NOMO-1 (cell line): ENCODE measurements at regions not wholly inside any gene's neighbourhood (a gene's known extent, or its start where the extent isn't known, plus 50 kb on each side); places are given as distances from the start of the nearest gene placed in this dataset.
"Not testable (repeated sequence)": the region's sequence is repeated elsewhere in the genome, so short reads cannot be mapped to it uniquely, and the experiment has no call there.

Source experiments
- DNase-seq, 2 experiments: peaks; one replicate each; lab custom pipeline; 2025; ENCODE audit not compliant: unreplicated experiment in 2 of 2; lab: John Stamatoyannopoulos, UW

DNA sequence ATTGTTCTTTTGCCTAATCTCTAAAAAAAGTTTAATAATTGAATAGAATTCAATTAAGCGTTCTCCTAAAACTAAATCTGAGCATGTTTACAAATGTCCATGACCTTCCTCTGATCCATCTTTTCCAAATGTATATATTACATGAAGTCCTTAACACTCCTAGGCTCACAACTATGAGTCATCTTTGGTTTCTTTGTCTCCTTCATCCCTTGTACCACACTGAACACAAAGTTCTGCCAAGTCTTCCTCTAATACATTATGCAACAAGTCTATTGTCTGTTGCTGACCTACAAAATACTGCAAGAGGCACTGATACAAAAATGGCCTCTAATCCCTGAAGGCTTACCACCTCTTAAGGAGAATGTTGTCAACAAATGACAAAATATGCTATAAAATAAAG is 550.2 kb downstream of the PYDC2 start:
- no peak for DNase-seq

DNA sequence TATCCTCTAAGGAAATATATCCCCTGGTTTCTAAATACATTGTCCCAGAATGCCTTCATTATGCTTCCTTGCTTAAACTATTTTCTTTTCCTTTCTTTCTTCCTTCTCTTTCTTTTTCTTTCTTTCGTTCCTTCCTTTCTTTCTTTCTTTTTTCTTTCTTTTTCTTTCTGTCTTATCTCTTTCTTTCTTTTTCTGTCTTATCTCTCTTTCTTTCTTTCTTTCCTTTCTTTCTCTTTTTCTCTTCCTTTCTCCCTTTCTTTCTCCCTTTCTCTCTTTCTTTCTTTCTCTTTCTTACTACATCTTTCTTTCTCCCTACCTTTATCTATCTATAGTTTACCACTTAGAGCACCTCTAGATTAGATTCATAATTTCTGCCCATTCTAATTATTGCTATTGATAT is 552.1 kb downstream of the PYDC2 start:
- no peak for DNase-seq

DNA sequence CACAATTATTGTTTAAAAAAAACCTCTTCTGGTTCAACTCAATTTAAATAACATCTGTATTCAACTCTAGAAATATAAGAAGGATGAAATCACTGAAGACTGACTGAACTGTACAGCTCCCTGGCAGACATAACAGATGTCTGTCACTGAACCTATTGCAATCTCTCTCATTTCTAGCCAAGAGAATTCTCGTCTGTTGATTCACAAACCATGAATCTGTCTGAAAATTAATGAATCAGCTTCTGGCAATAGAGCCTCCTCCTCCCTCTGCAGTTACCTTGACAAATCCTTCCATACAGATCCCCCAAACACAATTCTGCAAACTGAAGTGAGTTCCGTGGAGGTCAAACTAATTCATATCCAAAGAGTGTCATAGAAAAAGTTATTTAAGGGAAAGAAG is 561.4 kb downstream of the PYDC2 start:
- no peak for DNase-seq

DNA sequence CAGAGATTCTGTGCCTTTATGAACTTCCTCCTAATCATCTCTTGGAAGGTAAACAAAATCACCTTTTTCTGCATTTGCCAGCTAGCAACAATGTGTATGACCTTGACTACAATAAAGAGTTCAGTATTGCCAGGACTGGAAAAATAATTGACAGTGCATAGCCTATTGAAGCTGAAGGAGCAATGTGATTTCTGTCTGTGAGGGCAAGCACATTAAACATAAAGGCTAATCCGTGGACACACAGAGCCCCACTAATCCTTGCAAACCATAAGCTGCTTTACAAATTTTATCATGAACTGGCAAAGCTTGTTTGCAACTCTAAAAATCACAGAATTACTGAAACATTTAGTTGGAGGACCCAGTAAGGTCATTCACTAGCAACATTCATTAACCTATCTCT is 563.8 kb downstream of the PYDC2 start:
- DNase-seq, result no peak

DNA sequence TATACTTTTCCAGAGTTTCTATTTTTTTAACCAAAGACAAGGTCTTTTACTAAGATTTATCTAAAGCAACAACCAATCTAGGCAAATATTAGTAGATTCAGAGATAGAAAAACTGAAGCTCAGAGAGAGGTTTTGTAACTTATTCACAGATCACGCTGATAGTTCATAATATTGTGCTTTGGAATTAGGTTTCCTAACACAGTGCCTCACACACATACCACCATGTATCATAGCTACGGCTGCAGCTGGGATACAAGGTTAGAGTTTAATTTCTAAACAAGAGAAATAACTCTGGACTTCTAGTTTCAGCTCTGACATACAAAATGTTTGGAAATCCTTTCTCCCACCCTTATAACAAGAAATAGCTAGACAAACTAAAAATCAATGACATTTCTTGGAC is 565.7 kb downstream of the PYDC2 start:
- DNase-seq, result no peak

DNA sequence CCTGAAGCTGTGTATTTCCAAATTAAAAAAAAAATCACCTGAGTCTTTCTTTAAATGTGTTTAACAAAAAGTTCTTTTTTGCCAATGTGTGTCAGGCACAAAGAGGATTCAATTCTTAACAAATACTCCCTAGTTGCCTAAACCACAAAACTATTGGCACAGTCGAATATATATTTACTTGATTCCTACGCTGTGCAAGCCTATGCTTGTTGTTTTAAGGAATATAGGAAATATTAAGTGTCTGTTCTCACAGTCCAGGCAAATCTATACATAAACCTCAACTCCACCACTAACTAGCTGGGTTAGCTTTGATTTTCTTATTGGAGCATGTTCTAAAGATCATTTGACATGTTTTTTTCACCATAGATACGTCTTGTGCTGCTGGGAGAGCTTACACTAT is 571.0 kb downstream of the PYDC2 start:
- DNase-seq, result no peak

DNA sequence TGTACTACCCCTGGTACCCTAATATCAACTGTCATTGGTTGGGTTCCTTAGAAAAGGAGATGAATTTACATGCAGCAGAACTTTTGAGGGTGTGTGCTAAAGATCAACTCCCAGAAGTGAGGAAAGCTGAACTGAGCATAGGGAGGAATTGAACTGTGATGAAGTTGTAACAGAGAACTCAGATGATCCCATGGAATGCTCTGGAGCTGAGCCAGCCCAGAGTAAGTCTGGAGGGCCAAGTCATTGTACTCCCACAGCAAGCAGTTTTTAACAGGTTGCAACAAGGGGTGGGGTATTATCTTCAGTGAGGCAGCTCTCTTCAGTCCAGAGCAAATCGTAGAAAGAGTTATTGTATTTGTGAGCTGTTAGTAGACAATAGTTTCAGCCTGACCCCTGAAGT is 572.3 kb downstream of the PYDC2 start:
- DNase-seq, result no peak

DNA sequence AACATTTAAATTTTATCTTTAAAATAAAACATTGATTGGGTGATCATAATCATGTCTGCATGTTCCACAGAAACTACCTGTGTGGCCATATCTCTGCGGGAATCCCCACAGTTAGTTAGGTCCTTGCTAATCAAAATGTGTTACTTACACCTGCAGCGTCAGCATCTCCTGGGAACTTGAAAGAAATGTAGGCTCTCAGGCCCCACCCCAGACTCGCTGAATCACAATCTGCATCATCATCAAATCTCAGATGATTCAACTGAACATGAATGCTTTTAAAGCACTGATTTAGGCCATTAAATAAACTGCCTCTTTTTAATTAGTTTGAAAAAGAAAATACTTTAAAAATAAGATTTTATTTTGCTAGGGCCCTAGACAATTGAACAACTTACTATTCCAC is 577.8 kb downstream of the PYDC2 start:
- no peak for DNase-seq

DNA sequence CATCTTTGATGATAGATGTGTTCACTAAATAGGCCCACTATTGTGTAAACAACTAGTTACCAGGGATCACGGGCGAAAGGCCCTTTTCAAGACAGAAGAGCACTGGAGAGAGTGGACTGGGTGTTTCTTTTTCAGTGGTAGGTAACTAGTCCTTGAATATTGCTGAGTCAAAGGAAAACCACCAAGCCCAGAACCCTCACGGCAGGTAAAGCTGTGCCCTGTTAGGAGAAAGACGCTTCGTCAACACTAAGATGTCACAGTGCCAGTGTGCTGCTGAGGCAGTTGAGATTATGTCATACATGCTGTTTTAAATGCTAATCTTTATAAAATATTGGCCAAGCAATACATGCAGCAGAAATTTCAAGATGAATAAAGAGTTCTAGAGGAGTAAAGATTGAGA is 578.6 kb downstream of the PYDC2 start:
- no peak for DNase-seq

DNA sequence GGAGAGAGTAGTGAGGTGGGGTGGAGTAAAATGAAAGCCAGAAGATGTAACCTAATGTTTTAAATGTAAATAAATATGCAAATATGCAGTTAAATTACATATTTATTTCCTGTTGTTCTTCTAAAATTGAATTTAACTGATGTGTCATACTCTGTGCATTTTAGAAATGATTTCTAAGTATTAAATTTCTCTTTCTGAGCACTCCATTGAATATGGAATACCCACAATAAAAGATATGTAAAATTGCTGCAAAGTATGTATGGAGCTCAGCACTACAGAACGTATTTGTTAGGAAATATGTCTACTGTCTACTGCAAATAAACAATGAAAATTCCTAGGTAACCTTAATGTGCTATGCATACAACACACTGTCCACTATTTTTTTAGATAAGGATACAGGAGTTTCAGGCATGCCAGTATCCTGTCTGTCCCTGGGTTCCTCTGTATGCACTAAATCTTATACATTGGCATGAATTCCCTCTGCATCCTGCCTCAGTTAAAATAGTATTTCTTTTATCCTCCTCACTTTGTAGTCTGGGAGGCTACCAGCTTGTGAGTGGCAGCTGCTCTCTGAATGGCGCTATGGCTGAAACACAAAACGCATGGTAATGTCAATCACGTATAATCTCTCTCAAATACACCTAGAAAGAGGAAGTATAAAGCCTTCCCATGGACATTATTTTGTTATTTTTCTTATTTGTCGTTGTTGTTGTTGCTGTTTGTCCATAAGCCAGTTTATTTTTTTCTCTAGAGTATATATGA is 579.5 kb downstream of the PYDC2 start:
- DNase-seq, result no peak

DNA sequence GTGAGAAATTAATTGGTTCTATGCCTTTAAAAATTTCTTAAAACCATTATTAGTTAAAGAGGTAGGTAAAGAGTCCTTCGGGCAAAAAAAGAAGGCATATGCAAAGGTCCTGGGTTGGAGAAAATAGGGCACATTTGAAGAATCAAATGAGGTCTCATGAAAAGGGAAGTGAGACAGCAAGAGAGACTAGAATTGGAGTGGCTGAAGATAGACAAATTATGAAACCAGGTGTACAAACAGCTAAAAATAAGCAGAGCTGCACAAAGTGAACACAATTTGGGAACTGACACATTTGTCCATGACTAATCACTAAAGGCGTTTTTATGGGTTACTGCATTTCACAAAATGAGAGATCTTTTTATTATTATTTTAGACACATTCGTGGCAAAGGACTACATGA is 581.2 kb downstream of the PYDC2 start:
- peak in 1 of 2 experiments; percentile 31 for DNase-seq

DNA sequence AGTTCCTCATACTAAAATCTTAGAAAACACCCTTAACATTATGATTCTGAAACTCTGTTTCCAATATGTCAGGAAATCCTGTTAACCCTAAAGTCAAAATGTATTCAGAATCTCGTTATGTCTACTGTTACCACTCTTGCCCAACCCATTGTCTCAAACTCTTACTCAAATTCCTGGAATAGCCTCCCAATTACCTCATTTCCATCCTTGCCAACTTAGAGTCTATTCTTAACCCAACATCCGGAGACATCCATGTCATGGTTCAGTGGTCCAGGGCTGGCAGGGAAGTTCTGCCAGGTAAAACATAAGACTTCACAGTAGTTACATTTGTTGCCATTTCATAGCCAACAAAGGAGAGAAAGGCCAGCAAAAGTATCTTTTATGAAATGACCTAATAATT is 593.9 kb downstream of the PYDC2 start:
- DNase-seq, result no peak

DNA sequence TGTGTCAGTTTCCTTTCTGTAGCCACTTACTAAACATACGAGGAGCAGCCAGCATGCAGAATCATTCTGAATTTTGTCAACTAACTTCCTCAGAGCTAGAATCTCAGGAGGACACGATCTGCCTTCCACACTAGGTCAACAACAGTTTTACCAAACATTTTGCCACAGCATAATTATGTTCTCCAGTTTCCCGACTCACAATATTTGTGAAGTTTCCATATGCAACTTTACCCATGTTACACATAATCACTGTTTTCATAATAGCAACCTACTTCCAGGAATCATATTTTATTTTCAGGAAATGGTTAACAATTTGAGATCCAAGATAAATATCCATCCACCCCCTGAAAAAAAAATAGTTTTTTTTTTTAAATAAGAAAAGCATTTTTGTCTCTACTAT is 595.0 kb downstream of the PYDC2 start:
- DNase-seq, result no peak

DNA sequence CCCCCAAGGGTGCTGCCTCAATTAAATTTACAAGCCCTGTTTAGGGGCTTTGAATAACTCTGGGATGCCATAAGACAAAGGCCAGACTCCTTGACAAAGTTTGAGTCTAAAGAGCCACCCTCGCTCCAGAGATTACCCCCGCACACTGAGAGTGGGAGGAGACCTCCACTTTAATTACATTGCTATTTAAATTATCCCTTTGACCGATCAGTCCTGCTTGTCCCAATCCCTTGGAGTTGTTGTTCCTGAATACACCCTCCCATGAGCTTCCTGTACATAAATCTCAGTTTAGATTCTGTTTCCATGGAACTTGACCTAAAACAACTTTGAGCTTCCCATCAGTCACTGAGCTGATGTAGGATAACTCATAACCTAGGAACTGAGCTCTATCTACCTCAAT is 596.3 kb downstream of the PYDC2 start:
- DNase-seq, result no peak

DNA sequence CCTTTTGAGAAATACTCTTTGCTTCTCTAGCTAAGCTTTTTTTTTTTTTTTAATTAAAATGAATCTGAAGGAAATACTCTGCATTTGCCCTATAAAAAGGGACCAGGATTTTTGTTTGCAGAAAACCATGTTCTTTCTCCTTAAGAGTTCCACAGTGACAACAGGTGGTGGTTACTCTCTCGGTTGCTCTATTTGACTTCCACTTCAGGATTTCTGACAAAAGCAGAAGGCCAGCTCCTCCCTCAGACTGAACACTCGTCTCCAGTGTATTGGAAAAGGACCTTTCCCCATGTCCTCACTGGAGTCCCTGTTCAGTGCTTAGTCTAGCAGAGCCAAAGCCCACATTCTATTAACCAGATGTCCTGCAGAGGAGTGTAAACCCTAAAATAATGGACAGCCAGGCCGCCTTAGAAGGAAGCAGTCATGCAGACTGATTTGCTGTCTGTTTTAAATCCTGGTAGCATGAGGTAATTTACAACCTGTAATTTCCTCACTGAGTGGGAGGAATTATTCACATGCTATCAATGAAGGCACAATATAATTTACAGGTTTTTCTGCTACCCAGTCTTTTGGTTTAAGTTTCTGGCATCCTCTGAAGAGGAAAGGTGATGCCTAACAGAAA is 599.3 kb downstream of the PYDC2 start:
- no peak for DNase-seq

DNA sequence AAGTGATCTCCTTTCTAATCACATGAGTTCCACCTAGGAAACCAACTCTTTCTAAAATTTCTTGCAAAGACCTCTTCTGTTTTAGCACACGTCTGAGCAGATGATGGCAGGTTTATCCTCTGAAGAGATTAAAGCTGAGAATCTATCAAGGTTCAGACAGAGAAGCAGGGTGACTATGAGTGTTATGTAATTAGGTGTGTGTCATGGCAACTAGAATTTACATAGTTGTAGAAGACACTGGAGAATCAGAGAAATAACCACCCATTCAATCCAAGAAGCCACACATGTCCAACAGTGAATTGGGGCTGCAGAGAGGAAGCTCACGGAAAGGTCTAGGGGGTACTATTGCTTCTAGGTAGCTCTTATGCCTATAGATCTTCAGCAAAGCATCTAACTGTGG is 600.5 kb downstream of the PYDC2 start:
- DNase-seq, result no peak

DNA sequence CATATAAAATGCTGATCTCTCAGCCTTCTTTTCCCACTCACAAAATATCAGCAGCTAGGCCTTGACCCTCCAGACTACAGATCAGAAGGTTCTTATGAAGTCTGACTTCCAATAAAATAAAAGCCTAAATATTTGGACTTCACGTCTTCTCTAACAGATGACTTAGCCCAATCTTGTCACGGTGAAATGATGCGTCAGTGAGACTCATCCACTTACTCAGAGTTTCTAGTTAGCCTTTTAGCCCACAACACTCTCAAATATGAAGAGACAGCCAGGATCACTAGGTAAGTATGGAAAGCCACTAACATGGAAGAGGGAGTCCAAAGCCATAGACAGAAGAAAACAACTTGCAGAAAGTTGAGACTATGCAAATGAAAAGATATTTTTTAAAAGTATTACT is 601.2 kb downstream of the PYDC2 start:
- DNase-seq, result no peak

DNA sequence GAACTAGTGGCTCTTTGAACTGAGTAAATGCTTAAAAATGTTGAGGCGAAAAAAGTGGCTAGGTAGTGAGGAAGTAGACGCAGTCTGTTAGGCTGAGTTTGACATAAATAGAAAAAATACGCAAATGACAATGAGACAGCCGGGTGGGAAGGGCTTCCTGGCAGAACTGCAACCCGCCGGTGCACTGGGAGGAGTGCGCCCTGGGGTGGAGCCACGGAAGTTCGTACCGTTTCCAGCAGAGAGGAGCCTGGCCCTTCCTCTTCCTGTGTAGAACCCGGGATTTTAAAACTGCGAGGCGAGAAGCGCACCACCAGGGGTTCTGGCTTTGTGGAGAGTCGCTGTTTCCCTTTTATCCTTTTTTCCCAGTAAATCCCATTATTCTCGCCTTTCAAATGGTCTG is 602.6 kb downstream of the PYDC2 start:
- no peak for DNase-seq

DNA sequence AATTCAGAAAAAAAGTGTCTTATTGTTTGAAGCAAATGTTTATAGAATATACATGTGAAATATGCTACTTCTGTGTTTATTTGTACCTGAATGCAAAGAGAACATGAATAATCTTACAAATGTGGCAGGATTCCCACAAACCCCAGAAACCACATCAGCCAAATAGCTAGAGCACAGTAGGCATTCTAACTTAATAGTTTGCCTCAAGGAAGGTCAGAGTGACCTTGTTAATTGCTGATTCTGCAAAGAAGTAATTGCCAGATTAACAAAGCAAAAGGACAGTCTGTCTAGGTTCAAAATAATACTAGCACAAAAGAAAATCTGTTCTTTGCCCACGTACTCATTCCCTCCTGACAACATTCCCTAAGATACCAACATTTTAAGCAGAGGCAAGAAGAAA is 604.0 kb downstream of the PYDC2 start:
- DNase-seq, result no peak

DNA sequence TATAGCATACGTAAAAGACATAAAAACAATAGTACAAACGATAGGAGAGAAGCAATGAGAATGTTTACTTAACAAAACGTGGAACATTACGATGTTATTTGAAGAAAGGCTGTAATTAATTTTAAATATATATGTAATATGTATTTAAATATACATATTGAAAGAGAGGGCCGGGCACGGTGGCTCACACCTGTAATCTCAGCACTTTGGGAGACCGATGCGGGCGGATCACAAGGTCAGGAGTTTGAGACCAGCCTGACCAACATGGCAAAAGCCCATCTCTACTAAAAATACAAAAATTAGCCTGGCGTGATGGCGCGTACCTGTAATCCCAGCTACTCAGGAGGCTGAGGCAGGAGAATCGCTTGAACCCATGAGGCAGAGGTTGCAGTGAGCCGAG is 605.3 kb downstream of the PYDC2 start:
- DNase-seq, result not testable (repeated sequence)

DNA sequence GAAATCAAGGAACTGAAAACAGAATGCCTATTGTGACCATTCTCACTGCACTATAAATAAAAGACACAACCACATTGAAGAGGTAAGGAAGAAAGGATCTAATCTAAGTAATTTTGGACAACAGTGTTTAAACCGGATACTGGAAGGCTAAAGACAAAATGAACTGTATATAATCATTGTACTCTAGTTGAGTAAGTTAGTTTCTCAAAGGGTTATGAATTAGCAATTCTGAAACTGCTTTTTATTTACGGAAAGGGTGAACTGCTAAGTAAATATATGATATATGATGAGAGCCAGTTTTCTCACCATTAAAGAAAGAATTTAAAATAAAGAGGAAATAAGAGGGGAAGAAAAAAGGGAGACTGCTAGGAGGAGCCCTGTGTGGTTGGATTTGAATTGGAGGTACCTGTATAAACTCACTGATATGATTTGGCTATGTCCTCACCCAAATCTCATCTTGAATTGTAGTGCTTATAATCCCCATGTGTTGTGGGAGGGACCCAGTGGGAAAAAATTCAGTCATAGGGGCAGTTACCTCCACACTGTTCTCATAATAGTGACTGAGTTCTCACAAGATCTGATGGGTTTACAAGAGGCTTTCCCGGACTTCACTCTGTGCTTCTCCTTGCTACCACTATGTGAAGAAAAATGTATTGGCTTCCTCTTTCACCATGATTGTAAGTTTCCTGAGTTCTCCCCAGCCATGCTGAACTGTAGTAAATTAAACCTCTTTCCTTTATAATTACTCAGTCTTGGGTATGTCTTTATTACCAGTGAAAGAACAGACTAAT is 607.7 kb downstream of the PYDC2 start:
- no peak for DNase-seq
